Esophagus mucosa (tissue), 1 donor: ENCODE measurements at regions not wholly inside any gene's neighbourhood (a gene's known extent, or its start where the extent isn't known, plus 50 kb on each side); places are given as distances from the start of the nearest gene placed in this dataset.

ENCODE experiments used
- ATAC-seq: fragments of 200-7000 bp; cut with Tn5 transposase; one replicate; pipeline ENCODE4 v1.9.1; 2020
- donor health status: DM: yes; HTN: yes; CAD: no.

DNA sequence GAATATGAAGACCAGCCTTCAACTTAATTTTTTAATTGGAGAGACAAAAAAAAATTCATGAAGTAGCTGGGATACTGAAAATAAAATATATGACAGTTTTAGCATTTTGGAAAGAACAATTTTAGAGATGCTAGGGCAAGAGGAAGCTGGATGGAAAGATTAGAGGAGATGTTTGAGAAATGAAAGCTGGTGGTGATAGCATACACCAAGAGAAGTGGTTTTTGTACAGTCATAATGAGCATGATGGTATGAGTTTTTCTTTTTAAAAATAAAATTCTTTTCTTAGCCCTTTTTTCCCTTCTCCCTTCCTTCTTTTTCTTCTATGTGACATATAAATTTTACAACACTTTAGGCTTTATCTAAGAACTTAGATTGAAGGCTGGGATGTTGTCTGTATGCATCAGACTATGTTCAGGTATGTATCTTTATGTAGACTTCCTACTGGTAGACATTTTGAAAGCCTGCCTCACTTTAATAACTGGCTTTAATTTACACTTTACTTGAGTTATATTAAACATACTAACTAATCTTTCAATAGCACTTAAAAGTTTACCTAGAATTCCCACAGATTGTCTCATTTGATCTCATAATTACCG is 522.5 kb downstream of the TLE4 start:
- no peak for ATAC-seq

DNA sequence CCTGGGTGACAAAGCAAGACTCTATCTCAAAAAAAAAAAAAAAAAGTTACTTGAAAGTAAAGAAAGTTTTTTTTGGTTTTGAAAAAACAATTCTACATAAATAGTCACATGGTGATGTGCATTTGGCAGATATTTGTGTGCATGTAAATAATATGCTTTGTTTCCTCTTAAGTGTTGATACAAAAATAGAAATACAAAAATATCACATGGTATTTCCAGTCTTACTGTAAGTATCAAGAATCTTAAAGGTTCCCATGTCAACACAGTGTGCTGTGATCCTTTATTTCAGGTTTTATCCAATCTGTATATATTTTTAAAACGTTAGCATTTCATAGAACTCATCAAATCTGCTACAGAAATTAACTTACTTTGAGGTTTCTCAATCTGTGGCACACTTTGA is 521.9 kb downstream of the TLE4 start:
- no peak for ATAC-seq

DNA sequence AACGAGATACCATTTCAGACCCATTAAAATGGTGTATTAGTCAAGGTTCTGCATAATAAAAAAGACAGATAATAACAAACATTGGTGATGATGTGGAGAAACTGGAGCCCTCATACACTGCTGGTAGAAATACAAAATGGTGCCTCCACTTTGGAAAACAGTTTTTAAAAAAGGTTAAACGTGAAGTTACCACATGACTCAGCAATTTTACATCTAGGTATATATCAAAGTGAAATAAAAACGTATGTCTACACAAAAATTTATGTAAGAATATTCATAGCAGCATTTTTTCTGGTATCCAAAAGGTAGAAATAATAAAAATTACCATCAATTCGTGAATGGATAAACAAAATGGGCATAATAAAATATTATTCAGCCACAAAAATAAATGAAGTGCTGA is 519.8 kb downstream of the TLE4 start:
- no peak for ATAC-seq

DNA sequence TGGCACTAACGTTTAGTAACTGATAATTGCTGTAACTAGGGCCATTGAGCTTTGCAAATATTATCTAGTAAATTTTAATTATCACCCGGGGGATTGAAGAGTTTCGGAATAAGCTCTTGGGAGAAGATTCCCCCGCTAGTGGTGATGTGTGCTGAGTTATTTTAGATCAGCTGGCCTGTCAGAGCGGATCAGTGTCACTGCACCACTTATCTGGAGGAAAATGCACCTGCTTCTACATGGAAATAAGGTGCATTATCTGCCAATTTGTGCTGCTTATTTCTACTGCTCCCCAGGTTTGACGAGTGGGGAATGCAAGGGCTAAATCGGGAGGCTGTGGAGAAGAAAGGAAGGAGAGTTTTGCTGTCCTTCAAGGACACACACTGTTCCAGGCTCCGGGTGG is 518.6 kb downstream of the TLE4 start:
- ATAC-seq: no peak

DNA sequence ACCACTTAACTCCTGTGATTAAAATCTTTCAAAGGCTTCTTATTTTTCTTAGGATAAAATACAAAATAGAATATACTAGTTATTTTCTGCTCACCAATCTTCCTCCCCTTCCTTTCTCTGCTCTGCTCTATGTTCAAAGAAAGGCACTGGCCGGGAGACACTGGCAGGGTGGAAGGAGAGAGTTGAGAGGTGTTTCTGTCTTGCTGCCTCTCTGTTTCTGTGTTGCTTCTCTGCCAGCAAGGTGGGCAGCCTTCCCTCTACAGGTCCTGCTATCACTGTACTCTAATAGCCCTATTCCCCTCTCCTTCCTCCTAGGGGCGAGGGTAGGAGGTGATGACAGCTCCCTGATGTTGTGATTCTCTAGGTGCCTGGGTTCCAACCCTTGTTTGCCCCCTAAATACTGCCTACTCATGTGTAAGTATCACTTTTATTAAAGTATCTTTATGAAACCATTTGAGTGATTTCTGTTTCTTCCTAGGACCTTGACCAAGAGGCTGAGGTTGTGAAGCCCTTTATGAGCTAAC is 515.1 kb downstream of the TLE4 start:
- no peak for ATAC-seq

DNA sequence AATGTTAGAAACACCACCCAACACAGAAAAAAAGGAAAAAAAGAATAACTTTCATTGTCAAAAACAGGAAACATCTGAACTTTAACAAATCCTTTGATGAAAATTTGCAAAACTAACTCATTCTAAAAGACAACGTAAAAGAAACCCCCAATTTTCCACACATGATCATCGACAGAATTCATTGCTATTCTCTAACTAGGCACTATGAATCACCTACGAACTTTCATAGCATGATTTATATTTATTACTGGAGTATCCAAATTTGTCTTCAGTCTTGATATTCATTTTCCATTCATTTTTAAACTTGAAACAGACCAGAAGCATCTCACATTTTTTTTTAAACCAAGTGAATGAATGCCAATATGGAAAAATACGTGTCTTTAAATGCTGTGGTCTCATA is 514.6 kb downstream of the TLE4 start:
- ATAC-seq: no peak

DNA sequence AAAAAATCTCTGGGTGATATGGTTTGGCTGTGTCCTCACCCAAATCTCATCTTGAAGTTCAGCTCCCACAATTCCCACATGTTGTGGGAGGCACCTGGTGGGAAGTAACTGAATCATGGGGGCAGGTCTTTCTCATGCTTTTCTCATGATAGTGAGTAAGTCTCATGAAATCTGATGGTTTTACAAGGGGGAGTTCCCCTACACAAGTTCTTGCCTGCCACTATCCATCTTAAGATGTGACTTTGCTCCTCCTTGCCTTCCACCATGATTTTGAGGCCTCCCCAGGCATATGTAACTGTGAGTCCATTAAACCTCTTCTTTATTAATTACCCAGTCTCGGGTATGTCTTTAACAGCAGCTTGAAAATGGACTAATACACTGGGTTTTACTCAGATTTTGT is 513.9 kb downstream of the TLE4 start:
- ATAC-seq: no peak

DNA sequence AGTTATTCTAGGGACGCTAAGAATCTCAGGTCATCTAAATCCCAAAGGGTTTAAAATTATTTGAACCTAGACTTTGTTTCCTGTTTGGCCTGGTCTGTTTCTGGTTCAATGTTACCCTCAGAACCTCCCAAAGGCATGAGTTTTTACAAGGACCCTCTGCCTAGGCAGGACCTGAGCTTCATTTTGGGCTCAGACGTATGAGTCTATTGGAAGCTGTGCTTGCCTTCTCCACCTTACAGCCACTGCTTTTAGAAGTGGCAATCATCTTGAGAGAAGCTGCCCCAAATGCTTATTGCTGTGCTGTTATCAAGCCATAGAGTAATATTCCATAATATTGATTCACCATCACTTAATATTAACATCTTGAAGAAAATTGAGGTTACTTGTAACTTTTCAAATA is 510.4 kb downstream of the TLE4 start:
- ATAC-seq: no peak

DNA sequence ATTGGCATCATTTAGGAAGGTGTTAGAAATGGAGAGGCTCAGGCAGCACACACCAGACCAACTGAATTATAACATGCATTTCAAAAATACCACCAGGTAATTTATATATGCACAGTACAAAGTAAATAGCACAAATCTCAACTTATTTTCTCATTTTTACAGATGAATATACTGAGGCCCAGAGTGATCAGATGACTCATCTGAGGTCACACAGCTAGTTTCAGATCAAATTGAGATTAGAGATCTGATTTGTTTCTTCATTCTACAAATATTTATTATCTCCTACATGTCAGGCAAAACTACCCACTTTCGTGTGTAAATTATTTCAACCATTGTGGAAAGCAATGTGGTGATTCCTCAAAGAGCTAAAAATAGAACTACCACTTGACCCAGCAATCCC is 507.1 kb downstream of the TLE4 start:
- ATAC-seq: no peak

DNA sequence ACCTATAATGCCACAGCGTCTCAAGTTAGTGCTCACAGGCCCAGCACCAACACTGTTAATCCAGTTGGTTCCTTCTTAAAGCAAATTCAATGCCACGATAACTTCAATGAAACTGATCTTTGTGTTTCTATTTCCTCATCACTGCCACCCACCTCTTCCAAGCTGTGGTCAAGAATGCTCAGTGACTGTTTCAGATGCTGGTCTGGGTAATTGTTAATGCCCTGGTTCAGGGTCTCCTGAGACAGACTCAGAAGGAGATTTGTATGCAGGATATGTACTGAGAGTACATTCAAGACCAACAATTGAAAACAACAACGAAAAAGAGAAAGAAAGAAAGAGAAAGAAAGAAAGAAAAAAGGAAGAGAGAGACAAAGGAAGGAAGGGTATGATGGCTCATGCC is 505.3 kb downstream of the TLE4 start:
- ATAC-seq: no peak

DNA sequence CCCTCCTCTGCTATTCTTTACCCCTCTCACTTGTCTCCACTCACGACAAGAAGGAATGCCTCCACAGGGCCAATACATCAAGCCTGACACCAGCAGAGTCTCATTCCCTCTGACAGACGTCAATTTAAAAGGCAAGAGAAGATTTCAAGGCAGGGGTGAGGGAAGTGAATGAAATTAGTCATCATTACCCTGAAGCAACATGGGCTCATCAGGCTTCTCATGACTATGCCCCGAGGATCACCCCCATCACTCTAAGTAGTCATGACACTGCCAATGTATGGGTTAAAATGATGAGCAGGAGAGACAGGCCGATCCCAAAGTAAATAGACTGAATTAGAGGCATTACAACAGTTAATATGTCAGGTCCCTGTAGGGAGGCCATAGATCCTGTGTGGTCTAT is 504.4 kb downstream of the TLE4 start:
- ATAC-seq: no peak

DNA sequence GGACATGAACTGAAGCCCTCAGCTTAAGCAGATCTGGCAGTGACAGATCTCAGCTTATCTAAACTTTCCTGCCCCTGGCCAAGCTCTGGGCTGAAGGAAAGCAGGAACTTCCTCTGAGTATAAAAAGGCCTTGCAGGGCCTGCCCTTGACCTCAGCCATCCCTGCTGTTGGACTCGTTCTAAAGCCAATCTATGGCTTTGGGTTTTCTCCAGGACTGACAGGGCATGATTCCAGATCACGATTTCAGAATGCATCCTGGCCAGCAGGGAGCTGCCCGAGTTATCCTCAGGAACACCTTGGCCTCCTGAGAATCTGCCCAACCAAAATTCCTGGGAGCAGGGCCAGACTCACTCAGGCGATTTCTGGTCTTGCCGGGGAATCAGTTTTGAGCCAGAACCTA is 502.7 kb downstream of the TLE4 start:
- ATAC-seq: no peak

DNA sequence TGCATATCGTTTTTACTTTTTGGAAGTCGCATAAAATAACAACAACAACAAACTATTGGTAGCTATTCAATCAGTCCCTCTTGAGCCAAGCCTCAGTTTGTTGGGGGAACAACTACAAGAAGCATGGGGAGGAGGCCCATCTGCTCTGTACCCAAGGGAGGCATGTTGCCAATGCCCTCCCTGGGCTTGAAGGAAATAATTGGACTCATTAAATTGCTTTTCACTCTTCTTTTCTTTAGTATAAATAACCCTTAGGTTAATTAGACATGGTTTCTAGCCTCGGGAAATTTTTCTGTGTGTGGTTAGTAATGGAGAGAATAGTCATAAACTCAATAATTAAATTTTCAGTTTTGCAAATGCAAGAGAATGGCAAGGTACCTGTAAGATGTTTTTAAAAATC is 500.7 kb downstream of the TLE4 start:
- ATAC-seq: no peak

DNA sequence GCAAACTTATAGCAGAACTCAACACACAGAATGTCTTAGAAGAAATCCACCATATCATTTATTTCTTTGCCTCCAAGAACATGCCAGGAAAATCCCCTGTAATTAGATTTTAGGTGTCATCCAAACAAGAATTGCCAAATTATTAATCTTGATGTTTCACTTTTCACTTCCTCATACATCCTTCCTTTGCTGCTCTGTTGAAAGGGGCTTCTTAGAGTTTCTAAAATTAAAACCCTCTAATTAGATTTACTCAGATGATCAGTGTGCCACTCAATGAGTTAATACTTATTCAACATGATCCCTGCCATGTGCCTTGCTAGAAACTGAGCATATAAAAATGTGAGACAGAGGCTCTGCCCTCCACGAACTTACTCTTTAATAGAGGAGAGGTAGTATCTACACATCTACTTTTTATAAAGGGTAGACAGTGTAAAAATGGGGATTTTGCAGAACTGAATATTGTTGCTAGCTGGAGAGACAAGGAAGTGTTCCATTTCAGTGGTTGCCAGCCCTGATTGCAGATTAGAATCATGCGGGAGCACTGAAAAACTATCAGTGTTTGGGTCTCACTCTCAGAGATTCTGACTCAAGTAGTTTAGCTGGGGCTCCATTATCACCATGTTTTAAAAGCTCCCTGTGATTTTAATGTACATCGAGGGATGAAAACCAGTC is 498.4 kb downstream of the TLE4 start:
- ATAC-seq: no peak

DNA sequence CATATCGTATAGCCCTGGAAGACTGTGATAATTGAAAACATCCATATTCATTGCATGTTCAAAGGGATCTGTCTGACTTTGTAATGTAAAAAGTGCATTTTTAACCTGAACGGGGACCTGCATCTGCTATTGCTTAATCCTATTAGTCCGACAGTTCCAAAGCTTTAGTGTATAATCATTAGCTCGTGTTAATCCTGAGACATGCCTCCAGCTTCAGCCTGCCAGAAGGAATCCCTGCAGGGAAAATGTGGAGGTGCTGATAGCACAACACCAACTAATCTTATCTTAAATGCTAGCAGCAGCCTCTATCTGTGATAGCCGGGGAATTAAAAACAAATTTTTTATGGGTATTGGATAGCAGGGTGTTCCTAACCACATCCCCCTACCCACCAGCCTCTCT is 495.2 kb downstream of the TLE4 start:
- no peak for ATAC-seq

DNA sequence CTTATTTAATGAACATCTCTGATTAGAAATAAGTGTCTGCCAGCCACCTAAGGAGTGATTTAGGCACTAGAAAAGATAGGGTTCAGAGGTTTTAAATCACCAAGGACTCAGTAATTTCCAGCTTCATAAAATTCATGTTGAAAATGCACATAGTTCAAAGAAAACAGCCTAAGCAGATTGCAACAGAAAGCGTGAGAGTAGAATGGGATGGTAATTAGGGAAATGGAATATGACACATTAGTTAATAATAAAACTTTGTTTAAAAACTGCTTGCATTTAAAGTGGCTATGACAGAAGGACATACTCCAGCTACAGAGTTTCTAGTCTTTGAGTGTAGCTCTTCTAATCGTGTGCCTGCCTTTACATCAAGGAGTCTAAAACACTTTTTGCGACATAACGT is 490.8 kb downstream of the TLE4 start:
- ATAC-seq: no peak

DNA sequence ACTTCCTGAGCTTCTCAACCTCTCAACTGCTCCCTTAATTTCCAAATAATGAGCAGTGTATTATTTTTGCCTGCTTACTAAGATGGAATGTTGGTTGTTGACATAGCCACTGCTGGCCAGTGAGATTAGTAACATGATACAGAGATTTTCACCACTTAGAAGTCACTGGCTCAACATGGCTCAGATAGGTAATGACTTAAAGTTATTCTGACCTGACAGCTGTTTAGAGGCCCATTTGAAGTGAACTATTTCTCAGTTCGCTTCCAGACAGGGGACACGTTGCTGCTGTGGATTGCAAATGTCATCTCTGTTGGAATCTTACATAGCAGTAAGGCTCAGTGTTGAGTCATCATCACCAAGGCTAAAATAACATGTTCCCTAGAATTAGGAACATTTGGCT is 490.2 kb downstream of the TLE4 start:
- no peak for ATAC-seq

DNA sequence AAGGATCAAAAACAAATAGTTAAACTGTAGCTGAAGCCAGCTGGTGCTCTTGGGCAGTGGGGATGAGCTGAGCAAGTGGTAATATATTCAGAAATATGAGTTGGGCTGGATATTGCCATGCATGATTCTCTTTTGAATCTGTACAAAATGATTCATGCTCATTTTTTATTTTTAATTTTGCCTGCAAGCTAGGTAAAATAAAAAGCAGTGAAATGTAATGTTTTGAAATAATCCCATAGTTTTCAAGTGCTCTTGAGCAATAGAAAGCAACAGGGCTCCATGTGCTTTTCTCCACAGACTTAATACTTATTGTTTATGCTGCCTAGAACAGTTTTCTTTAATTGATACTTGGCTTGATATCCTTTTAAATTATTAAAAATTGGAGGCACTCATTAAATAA is 489.3 kb downstream of the TLE4 start:
- no peak for ATAC-seq

DNA sequence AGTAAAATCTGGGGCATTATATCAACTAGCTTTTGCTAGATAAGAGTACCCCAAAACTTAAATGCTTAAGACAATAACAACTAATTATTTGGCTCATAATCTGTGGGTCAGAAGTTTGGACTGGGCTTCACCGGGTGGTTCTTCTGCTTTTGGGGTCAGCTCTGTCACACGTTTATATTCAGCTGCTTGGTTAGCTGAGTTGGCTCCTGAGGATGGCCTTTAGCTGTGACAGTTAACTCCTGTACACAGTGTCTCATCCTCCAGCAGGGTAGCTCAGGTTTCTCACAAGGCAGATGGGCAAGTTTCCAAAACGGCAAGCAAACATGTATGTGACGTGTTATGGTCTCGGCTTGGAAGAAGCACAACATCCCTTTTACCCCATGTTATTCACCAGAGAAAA is 488.2 kb downstream of the TLE4 start:
- no peak for ATAC-seq

DNA sequence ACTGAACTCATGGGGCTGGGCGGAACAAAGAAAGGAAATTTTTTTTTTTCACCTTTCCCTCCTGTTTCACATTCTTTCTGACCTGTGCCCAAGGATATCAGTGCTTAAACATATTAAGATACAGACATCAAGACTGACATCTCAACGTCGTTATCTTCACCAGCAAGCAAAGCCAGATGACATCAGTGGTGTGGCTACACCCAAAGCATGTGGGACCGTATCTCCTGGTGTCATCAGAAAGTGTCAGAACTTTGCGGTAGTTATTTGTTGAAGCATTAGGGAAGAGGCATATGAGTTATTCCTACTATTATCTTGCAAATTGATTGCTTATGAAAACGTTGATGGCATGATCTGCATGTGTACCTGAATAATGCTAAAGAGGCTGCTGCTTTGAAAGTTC is 487.4 kb downstream of the TLE4 start:
- ATAC-seq: no peak

DNA sequence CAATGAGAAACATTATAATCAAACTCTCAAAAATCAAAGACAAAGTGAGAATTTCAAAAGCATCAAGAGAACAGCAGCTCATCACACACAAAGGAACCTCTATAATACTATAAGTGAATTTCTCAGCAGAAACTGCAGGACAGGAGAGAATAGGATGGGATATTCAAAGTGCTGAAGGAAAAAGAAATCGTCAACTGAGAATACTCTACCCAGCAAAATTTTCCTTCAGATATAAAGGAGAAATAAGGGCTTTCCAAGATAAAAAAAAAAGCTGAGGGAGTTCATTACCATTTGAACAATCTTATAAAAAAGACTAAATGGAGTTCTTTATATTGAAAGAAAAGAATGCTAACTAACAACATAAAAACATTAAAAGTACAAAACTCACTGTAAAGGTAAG is 481.1 kb downstream of the TLE4 start:
- ATAC-seq: no peak

DNA sequence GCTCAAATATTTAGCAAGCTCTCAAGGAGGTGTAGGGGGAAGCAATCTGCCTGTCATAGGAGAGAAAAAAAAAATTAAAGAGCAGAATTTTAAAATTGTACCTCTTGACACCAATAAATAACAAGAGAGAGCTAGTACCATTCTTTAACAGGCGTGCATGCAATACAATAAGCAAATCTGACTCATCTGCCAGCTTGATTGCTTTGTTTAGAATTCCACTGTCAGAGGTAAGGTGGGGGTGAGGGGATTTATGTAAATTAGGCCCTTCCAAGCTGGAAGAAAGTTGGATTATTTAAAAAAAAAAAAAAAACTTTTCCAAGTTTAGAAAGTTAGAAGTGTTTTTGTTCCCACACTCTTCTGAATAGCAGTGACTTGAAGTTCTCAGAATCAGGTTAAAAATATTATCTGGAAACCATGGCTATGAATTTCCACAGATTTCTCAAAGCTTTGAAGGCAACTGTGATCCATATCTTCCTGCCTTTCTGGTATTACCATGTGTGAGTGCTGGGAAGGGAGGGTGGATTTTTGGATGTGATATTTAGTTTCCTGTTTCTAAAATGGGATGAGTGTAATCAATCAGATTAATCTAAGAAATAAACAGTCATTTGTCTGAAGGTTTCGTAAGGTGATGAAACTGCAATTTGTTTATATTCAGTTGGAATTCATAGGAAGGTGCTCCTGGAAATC is 477.5 kb downstream of the TLE4 start:
- ATAC-seq: no peak

DNA sequence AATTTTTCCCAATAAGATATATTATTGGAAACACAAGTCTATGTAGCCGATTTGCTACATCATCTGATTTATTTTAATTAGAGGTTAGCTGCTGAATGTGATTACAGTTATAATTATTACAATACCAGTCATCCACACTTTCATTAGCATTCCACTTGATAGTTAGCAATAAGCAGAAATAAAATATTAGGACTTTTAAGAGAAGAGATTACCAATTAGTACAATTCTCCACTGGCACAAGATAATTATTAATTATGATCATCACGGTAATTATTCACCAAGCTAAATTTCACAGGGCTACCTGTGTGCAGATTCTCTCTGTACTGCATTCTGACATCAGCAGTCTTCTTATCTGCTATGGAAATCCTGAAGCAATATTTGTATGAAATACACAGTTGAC is 474.7 kb downstream of the TLE4 start:
- no peak for ATAC-seq

DNA sequence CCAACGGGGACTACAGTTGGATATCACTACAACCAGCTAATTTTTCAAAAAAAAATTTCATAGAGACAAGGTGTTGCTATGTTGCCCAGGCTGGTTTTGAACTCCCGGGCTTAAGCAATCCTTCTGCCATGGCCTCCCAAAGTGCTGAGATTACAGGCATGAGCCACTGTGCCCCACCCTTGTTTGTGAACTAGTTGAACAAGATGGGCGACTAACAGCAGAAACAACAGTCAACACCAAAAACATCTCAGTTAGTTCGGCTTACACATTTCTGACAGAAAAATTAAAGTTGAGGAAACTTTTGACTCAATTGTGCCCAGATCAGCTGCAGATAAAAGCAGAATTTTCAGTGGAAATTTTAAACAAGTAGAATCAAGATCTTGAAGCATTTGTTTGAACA is 470.1 kb downstream of the TLE4 start:
- no peak for ATAC-seq
